Naive thymus-derived CD8-positive, alpha-beta T cell (primary cell): ENCODE measurements at regions not wholly inside any gene's neighbourhood (a gene's known extent, or its start where the extent isn't known, plus 50 kb on each side); places are given as distances from the start of the nearest gene placed in this dataset.

Experiments
- ATAC-seq, 2 donors: fragments of 150-1000 bp; cut with Tn5 transposase in 1 of 2; sonication (Bioruptor Pico), chemical (Tn5 transposase) in 1 of 2; 1 replicate in 1 of 2; 2 replicates in 1 of 2; pipeline ENCODE4 v1.10.0; 2021; ENCODE audit warnings: mild to moderate bottlenecking in 2 of 2, moderate library complexity in 2 of 2
- POLR2A ChIA-PET: fragments of 350-600 bp; sonication (Branson Sonifier 250); formaldehyde crosslinking; loops from one replicate; lab custom pipeline; 2021; ENCODE audit warnings: antibody characterized with exemption; lab: Charles Lee
- DNase-seq, 10 donors: peaks; one replicate each; pipeline versions ENCODE4 v3.0.0 to v3.0.0-alpha.2; 2020 to 2022
- H3K27ac Mint-ChIP-seq, 10 donors: one replicate each; pipeline ENCODE4 v1.8.0; 2020 to 2022; ENCODE audit warnings: mild to moderate bottlenecking in 10 of 10, mixed read lengths in 10 of 10, moderate library complexity in 4 of 10, inconsistent platforms in 1 of 10
- H3K27me3 Mint-ChIP-seq, 5 donors: one replicate each; pipeline ENCODE4 v1.8.0; 2021 to 2022; ENCODE audit warnings: mixed read lengths in 5 of 5
- H3K36me3 Mint-ChIP-seq, 3 donors: one replicate each; pipeline ENCODE4 v1.8.0; 2020 to 2022; ENCODE audit warnings: mixed read lengths in 3 of 3, mild to moderate bottlenecking in 2 of 3, inconsistent platforms in 1 of 3
- H3K4me1 Mint-ChIP-seq, 4 donors: one replicate each; pipeline ENCODE4 v1.8.0; 2021 to 2022; ENCODE audit warnings: mixed read lengths in 4 of 4
- H3K4me3 Mint-ChIP-seq, 10 donors: one replicate each; pipeline ENCODE4 v1.8.0; 2020 to 2022; ENCODE audit warnings: mild to moderate bottlenecking in 10 of 10, mixed read lengths in 10 of 10, moderate library complexity in 6 of 10, inconsistent platforms in 1 of 10
- H3K9me3 Mint-ChIP-seq, 9 donors: one replicate each; pipeline ENCODE4 v1.8.0; 2020 to 2022; ENCODE audit warnings: mixed read lengths in 9 of 9, mild to moderate bottlenecking in 3 of 9, inconsistent platforms in 1 of 9, moderate library complexity in 1 of 9

DNA sequence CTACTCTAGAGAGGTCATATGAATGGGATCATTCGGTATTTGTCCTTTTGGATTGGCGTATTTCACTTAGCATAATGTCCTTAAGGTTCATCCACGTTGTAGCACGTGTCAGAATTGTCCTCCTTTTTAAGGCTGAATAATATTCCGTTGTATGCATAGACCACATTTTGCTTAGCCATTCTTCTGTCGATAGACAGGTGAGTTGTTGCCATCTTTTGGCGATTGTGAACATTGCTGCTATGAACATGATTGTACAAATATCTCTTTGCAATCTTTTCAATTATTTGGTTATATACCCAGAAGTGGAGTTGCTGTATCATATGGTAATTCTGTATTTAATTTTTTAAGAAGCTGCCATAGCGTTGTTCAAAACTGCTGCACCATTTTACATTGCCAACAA, 52.4 kb upstream of the GOLGA8J start:
- DNase-seq (no peak), ATAC-seq (no peak)
- POLR2A ChIA-PET = no interaction called here
- Mint-ChIP-seq H3K27me3 (peaks cover 2 to 16% (median 9%) of the 10 kb centered on the region in 5 donors), H3K9me3 (peaks cover 0 to 12% (median 0%) of the 10 kb centered on the region in 9 donors), H3K36me3 (peaks cover 0 to 4% (median 0%) of the 10 kb centered on the region in 3 donors), H3K4me3 (no peak overlapping the region), H3K4me1 (no peaks in the 10 kb centered on the region), H3K27ac (no peak overlapping the region)

DNA sequence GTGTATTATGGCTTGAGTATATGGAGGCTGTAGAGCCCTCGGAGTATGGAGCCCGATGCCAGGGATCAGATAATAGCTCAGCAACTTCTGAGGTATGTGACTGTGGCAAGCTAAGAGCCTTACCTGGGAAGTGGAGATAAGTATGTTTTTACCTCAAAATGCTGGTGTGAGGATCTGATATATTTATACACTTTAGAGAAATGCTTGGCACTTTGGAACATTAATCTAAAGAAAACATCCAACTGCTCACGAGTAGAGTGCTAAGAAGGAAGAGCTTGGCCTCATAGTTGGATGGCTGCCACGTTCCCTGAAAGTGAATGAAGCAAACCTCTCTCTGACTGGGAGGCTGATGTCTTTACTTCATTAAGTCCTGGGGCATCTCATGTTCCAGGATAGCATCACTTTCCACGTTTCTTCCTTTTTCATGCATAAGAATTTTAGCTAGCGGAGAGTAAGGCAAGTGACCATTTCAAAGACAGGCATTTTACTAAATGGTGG, 58.9 kb upstream of the GOLGA8J start:
- no peak overlapping the region for H3K27ac Mint-ChIP-seq
- H3K36me3 Mint-ChIP-seq = no peaks in the 10 kb centered on the region
- DNase-seq (no peak), ATAC-seq (no peak)
- no peak overlapping the region for H3K4me3 Mint-ChIP-seq
- peaks cover 0 to 3% (median 0%) of the 10 kb centered on the region in 9 donors for H3K9me3 Mint-ChIP-seq
- H3K4me1 Mint-ChIP-seq = no peaks in the 10 kb centered on the region
- H3K27me3 Mint-ChIP-seq = peaks cover 16 to 67% (median 40%) of the 10 kb centered on the region in 5 donors
- POLR2A ChIA-PET = no interaction called here

DNA sequence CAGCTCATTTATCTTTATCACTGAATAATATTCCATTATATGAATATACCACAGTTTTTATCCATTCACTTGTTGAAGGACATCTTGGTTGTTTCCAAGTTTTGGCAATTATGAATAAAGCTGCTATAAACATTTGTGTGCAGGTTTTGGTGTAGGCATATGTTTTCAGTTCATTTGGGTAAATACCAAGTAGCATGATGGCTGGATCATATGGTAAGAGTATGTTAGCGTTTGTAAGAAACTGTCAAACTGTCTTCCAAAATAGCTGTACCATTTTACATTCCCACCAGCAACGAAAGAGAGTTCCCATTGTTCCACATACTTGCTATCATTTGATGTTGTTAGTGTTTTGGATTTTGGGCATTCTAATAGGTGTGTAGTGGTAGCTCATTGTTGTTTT, 72.0 kb upstream of the GOLGA8J start:
- no peak for DNase-seq
- H3K4me3 Mint-ChIP-seq = no peak overlapping the region

DNA sequence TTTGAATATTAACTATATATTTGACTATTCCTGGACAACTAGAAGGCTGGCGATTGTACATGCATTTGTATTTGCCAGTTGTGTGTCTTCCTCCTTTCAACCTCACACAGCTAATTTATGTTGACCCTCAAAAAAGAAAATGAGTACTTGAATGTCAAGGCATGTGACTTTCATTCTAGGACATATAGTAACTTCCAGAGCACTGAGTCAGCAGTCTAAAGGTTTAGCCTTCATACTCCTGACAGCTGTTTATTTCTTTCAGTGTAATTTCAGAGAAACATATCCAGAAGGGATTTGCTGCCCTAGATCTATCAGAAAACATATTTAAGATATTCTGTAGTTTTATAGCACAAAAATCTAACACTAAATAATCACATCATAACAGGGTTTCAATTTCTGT, 74.6 kb upstream of the GOLGA8J start:
- H3K27ac Mint-ChIP-seq = no peak overlapping the region
- H3K36me3 Mint-ChIP-seq = no peaks in the 10 kb centered on the region
- H3K27me3 Mint-ChIP-seq = peaks cover 0 to 20% (median 5%) of the 10 kb centered on the region in 5 donors

More for the DNA sequence above, 72.0 kb upstream of the GOLGA8J start:
- H3K27me3 Mint-ChIP-seq = peaks cover 0 to 20% (median 5%) of the 10 kb centered on the region in 5 donors
- ATAC-seq = no peak
- no peaks in the 10 kb centered on the region for H3K4me1 Mint-ChIP-seq
- no peak overlapping the region for H3K27ac Mint-ChIP-seq
- H3K36me3 Mint-ChIP-seq = no peaks in the 10 kb centered on the region
- POLR2A ChIA-PET = no interaction called here
- H3K9me3 Mint-ChIP-seq = peaks cover 0 to 2% (median 0%) of the 10 kb centered on the region in 9 donors

GRCh38 chr15:30001602-30002001, 81.2 kb upstream of the GOLGA8J start:
- POLR2A ChIA-PET = no interaction called here
- H3K4me1 Mint-ChIP-seq = no peaks in the 10 kb centered on the region
- no peak for ATAC-seq
- no peak overlapping the region for H3K4me3 Mint-ChIP-seq
- peaks cover 0 to 11% (median 0%) of the 10 kb centered on the region in 9 donors for H3K9me3 Mint-ChIP-seq
- no peaks in the 10 kb centered on the region for H3K36me3 Mint-ChIP-seq
- DNase-seq = no peak
- peaks cover 2 to 13% (median 6%) of the 10 kb centered on the region in 5 donors for H3K27me3 Mint-ChIP-seq
- no peak overlapping the region for H3K27ac Mint-ChIP-seq

More for the DNA sequence above, 74.6 kb upstream of the GOLGA8J start:
- Mint-ChIP-seq H3K4me1 (no peaks in the 10 kb centered on the region), H3K4me3 (no peak overlapping the region), H3K9me3 (peaks cover 0 to 2% (median 0%) of the 10 kb centered on the region in 9 donors)
- ATAC-seq (no peak), DNase-seq (no peak)
- POLR2A ChIA-PET = no interaction called here

GRCh38 chr15:29998033-29998432, 84.7 kb upstream of the GOLGA8J start:
- Mint-ChIP-seq H3K27ac (no peak overlapping the region), H3K27me3 (peaks cover 8 to 19% (median 10%) of the 10 kb centered on the region in 5 donors), H3K4me1 (no peaks in the 10 kb centered on the region), H3K36me3 (no peaks in the 10 kb centered on the region), H3K4me3 (no peak overlapping the region), H3K9me3 (peaks cover 0 to 11% (median 0%) of the 10 kb centered on the region in 9 donors)
- no peak for ATAC-seq
- POLR2A ChIA-PET = no interaction called here
- DNase-seq = no peak

DNA sequence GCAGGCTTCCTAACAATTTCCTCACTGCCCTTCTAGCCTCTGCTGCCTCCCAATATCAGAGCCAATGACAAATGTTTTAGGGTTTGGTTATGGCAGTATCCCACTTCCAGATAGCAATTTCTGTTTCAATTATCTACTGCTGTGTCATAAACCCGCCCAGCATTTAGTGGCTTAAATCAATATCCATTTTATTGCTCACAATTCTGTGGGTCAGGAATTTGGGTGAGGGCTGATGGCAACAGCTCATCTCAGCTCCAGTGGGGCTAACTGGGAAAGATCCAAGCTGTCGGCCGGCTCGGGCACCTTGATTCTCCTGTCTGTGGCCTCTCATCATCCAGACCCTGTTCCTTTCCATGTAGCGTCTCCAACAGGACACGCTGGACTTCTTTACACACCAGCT, 85.3 kb upstream of the GOLGA8J start:
- no peaks in the 10 kb centered on the region for H3K36me3 Mint-ChIP-seq
- no peak overlapping the region for H3K27ac Mint-ChIP-seq
- H3K4me1 Mint-ChIP-seq = no peaks in the 10 kb centered on the region
- H3K27me3 Mint-ChIP-seq = peaks cover 8 to 19% (median 11%) of the 10 kb centered on the region in 5 donors
- H3K4me3 Mint-ChIP-seq = no peak overlapping the region
- peaks cover 0 to 11% (median 0%) of the 10 kb centered on the region in 9 donors for H3K9me3 Mint-ChIP-seq
- no peak for ATAC-seq
- DNase-seq = no peak
- POLR2A ChIA-PET = no interaction called here

GRCh38 chr15:29994284-29994683, 88.5 kb upstream of the GOLGA8J start:
- no peak overlapping the region for H3K4me3 Mint-ChIP-seq
- H3K27me3 Mint-ChIP-seq = peaks cover 12 to 28% (median 14%) of the 10 kb centered on the region in 5 donors
- no peak overlapping the region for H3K27ac Mint-ChIP-seq
- DNase-seq (no peak), ATAC-seq (no peak)
- H3K36me3 Mint-ChIP-seq = no peaks in the 10 kb centered on the region
- POLR2A ChIA-PET = no interaction called here
- H3K9me3 Mint-ChIP-seq = peaks cover 0 to 1% (median 0%) of the 10 kb centered on the region in 9 donors
- H3K4me1 Mint-ChIP-seq = no peaks in the 10 kb centered on the region

GRCh38 chr15:29990954-29991353, 91.8 kb upstream of the GOLGA8J start:
- Mint-ChIP-seq H3K4me1 (no peaks in the 10 kb centered on the region), H3K9me3 (peaks cover 0 to 8% (median 0%) of the 10 kb centered on the region in 9 donors), H3K27me3 (peaks cover 10 to 59% (median 15%) of the 10 kb centered on the region in 5 donors), H3K36me3 (no peaks in the 10 kb centered on the region), H3K27ac (no peak overlapping the region), H3K4me3 (no peak overlapping the region)
- no peak for ATAC-seq
- POLR2A ChIA-PET = no interaction called here
- no peak for DNase-seq

DNA sequence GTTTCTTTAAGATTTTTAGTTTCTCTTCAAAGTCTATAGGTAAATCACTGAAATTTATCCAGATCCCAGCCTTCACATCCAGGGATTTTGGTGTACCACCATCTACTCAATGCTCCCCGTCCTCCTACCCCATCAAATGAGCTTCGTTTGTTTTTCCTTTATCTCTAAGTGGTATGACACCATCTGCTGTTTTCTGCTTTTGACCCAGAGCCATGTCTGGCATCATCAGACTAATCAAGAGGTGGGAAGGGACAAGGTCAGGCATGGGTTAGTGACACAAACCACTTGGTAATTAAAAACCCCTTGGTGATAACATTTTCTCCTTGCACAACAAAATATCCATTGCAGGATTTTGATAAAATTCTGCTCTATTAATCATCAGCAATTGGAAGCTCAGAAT, 92.7 kb upstream of the GOLGA8J start:
- POLR2A ChIA-PET = no interaction called here
- no peak for DNase-seq
- peaks cover 9 to 59% (median 13%) of the 10 kb centered on the region in 5 donors for H3K27me3 Mint-ChIP-seq
- H3K27ac Mint-ChIP-seq = no peak overlapping the region
- ATAC-seq = no peak
- no peaks in the 10 kb centered on the region for H3K36me3 Mint-ChIP-seq
- H3K4me3 Mint-ChIP-seq = no peak overlapping the region
- H3K9me3 Mint-ChIP-seq = peaks cover 0 to 8% (median 0%) of the 10 kb centered on the region in 9 donors
- no peaks in the 10 kb centered on the region for H3K4me1 Mint-ChIP-seq

- no peak for DNase-seq
- POLR2A ChIA-PET = no interaction called here
- H3K9me3 Mint-ChIP-seq = peaks cover 0 to 8% (median 0%) of the 10 kb centered on the region in 9 donors
- H3K27ac Mint-ChIP-seq = no peak overlapping the region
- H3K4me3 Mint-ChIP-seq = no peak overlapping the region
- peaks cover 7 to 54% (median 9%) of the 10 kb centered on the region in 5 donors for H3K27me3 Mint-ChIP-seq
- no peaks in the 10 kb centered on the region for H3K4me1 Mint-ChIP-seq
- ATAC-seq = no peak
- H3K36me3 Mint-ChIP-seq = no peaks in the 10 kb centered on the region
Observed at GRCh38 chr15:29988701-29989100, 94.1 kb upstream of the GOLGA8J start.

DNA sequence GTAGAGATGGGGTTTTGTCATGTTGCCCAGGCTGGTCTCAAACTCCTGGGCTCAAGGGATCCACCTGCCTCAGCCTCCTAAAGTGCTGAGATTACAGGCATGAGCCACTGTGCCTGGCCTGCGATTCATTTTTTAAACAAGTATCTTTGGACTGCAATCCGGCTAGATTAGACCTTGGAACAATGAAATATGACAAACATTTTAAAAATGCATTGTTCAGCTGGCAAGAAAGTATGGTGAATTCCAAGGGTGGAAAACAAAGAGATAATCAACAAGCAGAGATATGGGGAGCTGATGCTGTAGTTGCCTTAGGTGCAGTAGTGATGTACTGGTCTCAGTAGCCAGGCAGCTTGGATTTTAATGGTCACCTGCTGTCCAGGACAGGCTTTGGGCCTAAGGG, 95.8 kb upstream of the GOLGA8J start:
- Mint-ChIP-seq H3K27ac (no peak overlapping the region), H3K27me3 (peaks cover 7 to 63% (median 9%) of the 10 kb centered on the region in 5 donors), H3K36me3 (no peaks in the 10 kb centered on the region), H3K9me3 (peaks cover 0 to 8% (median 0%) of the 10 kb centered on the region in 9 donors), H3K4me3 (no peak overlapping the region), H3K4me1 (no peaks in the 10 kb centered on the region)
- DNase-seq (no peak), ATAC-seq (no peak)
- POLR2A ChIA-PET = no interaction called here

- Mint-ChIP-seq H3K9me3 (peaks cover 0 to 5% (median 0%) of the 10 kb centered on the region in 9 donors), H3K27ac (no peak overlapping the region), H3K4me1 (no peaks in the 10 kb centered on the region), H3K27me3 (peaks cover 13 to 57% (median 27%) of the 10 kb centered on the region in 5 donors), H3K4me3 (no peak overlapping the region), H3K36me3 (peaks cover 0 to 2% (median 0%) of the 10 kb centered on the region in 3 donors)
- POLR2A ChIA-PET = no interaction called here
- no peak for ATAC-seq
- no peak for DNase-seq
Observed at GRCh38 chr15:29978411-29979382, 104.1 kb upstream of the GOLGA8J start.
